MM.1S (cell line): ENCODE measurements at regions not wholly inside any gene's neighbourhood (a gene's known extent, or its start where the extent isn't known, plus 50 kb on each side); places are given as distances from the start of the nearest gene placed in this dataset.

ENCODE experiments used
- EZH2 ChIP-seq: fragments of 300-600 bp; sonication (generic); optimal IDR thresholded peaks from 2 replicates; pipeline ENCODE3; 2017; ENCODE audit warnings: low read depth, mild to moderate bottlenecking, antibody characterized with exemption, low read length, mixed read lengths
- EZH2phosphoT487 ChIP-seq: fragments of 300-600 bp; sonication (generic); IDR thresholded peaks from 2 replicates; pipeline ENCODE4 v1.6.1; 2018; ENCODE audit warnings: antibody characterized with exemption, low read length
- TF ChIP-seq, protein P1 (sequence below): fragments of 300-600 bp; sonication (generic); IDR thresholded peaks from 2 replicates; pipeline ENCODE4 v1.5.1; 2016; ENCODE audit warnings: antibody characterized with exemption, low read length, mixed read lengths

DNA sequence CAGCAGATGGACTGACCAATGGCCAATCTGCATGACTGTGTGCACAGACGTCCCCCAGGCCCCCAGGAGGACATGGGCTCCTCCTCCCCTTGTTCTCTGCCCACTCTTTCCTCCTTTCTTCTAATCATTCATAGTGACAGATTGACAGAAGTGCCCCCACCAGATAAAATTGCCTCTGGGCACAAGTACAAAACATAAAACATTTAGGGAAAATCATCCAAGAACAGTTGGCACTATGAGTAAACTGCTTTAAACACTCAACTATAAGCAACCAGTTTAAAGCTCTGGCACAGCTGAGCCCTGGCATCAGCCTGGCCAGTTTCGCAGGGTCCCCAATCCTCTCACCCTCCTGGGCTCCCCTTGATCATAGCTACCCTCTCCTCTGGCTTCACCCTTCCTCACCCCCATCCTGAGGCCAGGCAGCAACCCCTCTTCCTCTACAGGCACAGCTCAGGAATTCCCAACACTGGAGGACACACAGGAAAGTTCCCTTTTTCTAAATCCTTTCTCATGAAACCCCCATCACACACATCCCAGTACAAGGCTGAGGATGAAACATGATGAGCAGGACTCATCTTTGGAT, 232.9 kb downstream of the BUD13 start:
- TF ChIP-seq, protein P1, sequence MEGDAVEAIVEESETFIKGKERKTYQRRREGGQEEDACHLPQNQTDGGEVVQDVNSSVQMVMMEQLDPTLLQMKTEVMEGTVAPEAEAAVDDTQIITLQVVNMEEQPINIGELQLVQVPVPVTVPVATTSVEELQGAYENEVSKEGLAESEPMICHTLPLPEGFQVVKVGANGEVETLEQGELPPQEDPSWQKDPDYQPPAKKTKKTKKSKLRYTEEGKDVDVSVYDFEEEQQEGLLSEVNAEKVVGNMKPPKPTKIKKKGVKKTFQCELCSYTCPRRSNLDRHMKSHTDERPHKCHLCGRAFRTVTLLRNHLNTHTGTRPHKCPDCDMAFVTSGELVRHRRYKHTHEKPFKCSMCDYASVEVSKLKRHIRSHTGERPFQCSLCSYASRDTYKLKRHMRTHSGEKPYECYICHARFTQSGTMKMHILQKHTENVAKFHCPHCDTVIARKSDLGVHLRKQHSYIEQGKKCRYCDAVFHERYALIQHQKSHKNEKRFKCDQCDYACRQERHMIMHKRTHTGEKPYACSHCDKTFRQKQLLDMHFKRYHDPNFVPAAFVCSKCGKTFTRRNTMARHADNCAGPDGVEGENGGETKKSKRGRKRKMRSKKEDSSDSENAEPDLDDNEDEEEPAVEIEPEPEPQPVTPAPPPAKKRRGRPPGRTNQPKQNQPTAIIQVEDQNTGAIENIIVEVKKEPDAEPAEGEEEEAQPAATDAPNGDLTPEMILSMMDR, result no peak
- TF ChIP-seq EZH2, result no peak
- no peak for TF ChIP-seq EZH2phosphoT487
